H1 (cell line): ENCODE measurements at regions not wholly inside any gene's neighbourhood (a gene's known extent, or its start where the extent isn't known, plus 50 kb on each side); places are given as distances from the start of the nearest gene placed in this dataset.

Source experiments
- CTCF ChIA-PET: fragments of 300-600 bp; sonication (Branson Sonifier 250); formaldehyde crosslinking; loops from one replicate; lab custom pipeline; 2021; ENCODE audit not compliant: partially characterized antibody; lab: Charles Lee
- POLR2A ChIA-PET: fragments of 300-600 bp; sonication (Branson Sonifier 250); formaldehyde crosslinking; loops from one replicate; lab custom pipeline; 2021; ENCODE audit warnings: inconsistent platforms; ENCODE audit not compliant: partially characterized antibody; lab: Charles Lee
- DNase-seq, 2 experiments: peaks; one replicate each; pipeline versions ENCODE4 v3.0.0 to v3.0.0-alpha.2; 2010 to 2022; ENCODE audit warnings: low spot score in 2 of 2, low read depth in 1 of 2, mixed read lengths in 1 of 2
- FAIRE-seq: peaks from 2 replicates; lab custom pipeline; 2011; peaks lifted over from hg19 to GRCh38; lab: Jason Lieb, UNC
- H2AFZ ChIP-seq: 2 replicates; pipeline ENCODE4 v1.8.1; 2012; ENCODE audit warnings: low read length, inconsistent platforms
- H2AK5ac ChIP-seq: 2 replicates; pipeline ENCODE4 v1.6.1; 2013; ENCODE audit warnings: low read depth, low read length
- H2BK120ac ChIP-seq: replicated peaks from 2 replicates; pipeline ENCODE3; 2013; ENCODE audit warnings: low read depth, low read length, inconsistent platforms
- H2BK12ac ChIP-seq: 2 replicates; pipeline ENCODE4 v1.6.1; 2013; ENCODE audit warnings: low read depth, low read length
- H2BK15ac ChIP-seq: 2 replicates; pipeline ENCODE4 v1.6.1; 2013; ENCODE audit warnings: low read length
- H2BK20ac ChIP-seq: 2 replicates; pipeline ENCODE4 v1.6.1; 2013; ENCODE audit warnings: low read length
- H2BK5ac ChIP-seq: 2 replicates; pipeline ENCODE4 v1.6.1; 2013; ENCODE audit warnings: low read depth, low read length
- H3K14ac ChIP-seq: 2 replicates; pipeline ENCODE4 v1.6.1; 2013; ENCODE audit warnings: inconsistent platforms; ENCODE audit not compliant: insufficient read length
- H3K18ac ChIP-seq: 2 replicates; pipeline ENCODE4 v1.6.1; 2013; ENCODE audit warnings: low read length; ENCODE audit errors: extremely low read depth
- H3K23ac ChIP-seq: 2 replicates; pipeline ENCODE4 v1.6.1; 2013; ENCODE audit warnings: inconsistent platforms; ENCODE audit not compliant: insufficient read length
- H3K23me2 ChIP-seq: 2 replicates; pipeline ENCODE4 v1.6.1; 2013; ENCODE audit warnings: low read depth, low read length
- H3K27ac ChIP-seq: 2 replicates; pipeline ENCODE4 v1.6.1; 2011; ENCODE audit warnings: low read depth, low read length, inconsistent platforms
- H3K27me3 ChIP-seq, 4 experiments: replicated peaks in 1 of 4; 1 replicate in 1 of 4; 2 replicates in 3 of 4; pipeline versions ENCODE4 v1.6.1 to v1.8.1; 2011 to 2013; ENCODE audit warnings: low read length in 3 of 4, mild to moderate bottlenecking in 3 of 4, inconsistent platforms in 2 of 4, mixed read lengths in 2 of 4, moderate library complexity in 1 of 4; ENCODE audit not compliant: control insufficient read depth in 3 of 4, insufficient read depth in 3 of 4; ENCODE audit errors: extremely low read depth in 1 of 4
- H3K36me3 ChIP-seq, 4 experiments: 2 replicates each; pipeline versions ENCODE4 v1.6.1 to v1.8.1; 2011 to 2013; ENCODE audit warnings: mild to moderate bottlenecking in 4 of 4, low read length in 3 of 4, moderate library complexity in 2 of 4, control low read depth in 1 of 4, inconsistent platforms in 1 of 4; ENCODE audit not compliant: insufficient read depth in 4 of 4, control insufficient read depth in 2 of 4
- H3K4ac ChIP-seq: replicated peaks from 2 replicates; pipeline ENCODE3; 2013; ENCODE audit warnings: low read length, low read depth, mixed read lengths, inconsistent platforms; ENCODE audit not compliant: insufficient read length
- H3K4me1 ChIP-seq, 4 experiments: replicated peaks in 1 of 4; 1 replicate in 1 of 4; 2 replicates in 3 of 4; pipeline versions ENCODE4 v1.6.1 to v1.8.1; 2011 to 2013; ENCODE audit warnings: low read length in 3 of 4, inconsistent platforms in 2 of 4, mixed read lengths in 1 of 4; ENCODE audit not compliant: insufficient read depth in 4 of 4, control insufficient read depth in 3 of 4
- H3K4me2 ChIP-seq, 2 experiments: 2 replicates each; pipeline versions ENCODE4 v1.6.1 to v1.8.1; 2011 to 2013; ENCODE audit warnings: low read depth in 2 of 2, low read length in 2 of 2, control low read depth in 1 of 2, inconsistent platforms in 1 of 2, mild to moderate bottlenecking in 1 of 2; ENCODE audit not compliant: insufficient read depth in 1 of 2
- H3K4me3 ChIP-seq, 4 experiments: fragments of 200-600, 300-600 bp in 1 of 4; sonication (generic), shearing (Covaris generic), sonication (Bioruptor Twin) in 1 of 4; 2 replicates each; pipeline versions ENCODE4 v1.5.1 to v1.8.1; 2011 to 2016; ENCODE audit warnings: low read length in 4 of 4, low read depth in 3 of 4, control low read depth in 2 of 4, inconsistent platforms in 2 of 4, mild to moderate bottlenecking in 2 of 4, mixed read lengths in 1 of 4, moderate library complexity in 1 of 4; ENCODE audit not compliant: insufficient read depth in 2 of 4; ENCODE audit errors: extremely low read depth in 1 of 4
- H3K56ac ChIP-seq: replicated peaks from 2 replicates; pipeline ENCODE3; 2013; ENCODE audit warnings: low read depth, mild to moderate bottlenecking, mixed read lengths, low read length, inconsistent platforms; ENCODE audit not compliant: insufficient read length
- H3K79me1 ChIP-seq: 2 replicates; pipeline ENCODE4 v1.6.1; 2013; ENCODE audit warnings: low read depth, low read length, control low read depth
- H3K79me2 ChIP-seq, 2 experiments: 2 replicates each; pipeline versions ENCODE4 v1.6.1 to v1.8.1; 2012 to 2013; ENCODE audit warnings: low read length in 2 of 2, mild to moderate bottlenecking in 2 of 2, inconsistent platforms in 1 of 2; ENCODE audit not compliant: insufficient read depth in 2 of 2, control insufficient read depth in 1 of 2
- H3K9ac ChIP-seq, 4 experiments: replicated peaks in 1 of 4; 1 replicate in 1 of 4; 2 replicates in 3 of 4; pipeline versions ENCODE4 v1.6.1 to v1.8.1; 2011 to 2013; ENCODE audit warnings: low read depth in 3 of 4, low read length in 3 of 4, control low read depth in 2 of 4, mild to moderate bottlenecking in 2 of 4, moderate library complexity in 2 of 4, inconsistent platforms in 1 of 4; ENCODE audit errors: extremely low read depth in 1 of 4
- H3K9me3 ChIP-seq, 2 experiments: 2 replicates each; pipeline versions ENCODE4 v1.6.1 to v1.8.1; 2012 to 2013; ENCODE audit warnings: mild to moderate bottlenecking in 2 of 2, moderate library complexity in 2 of 2, control low read depth in 1 of 2, inconsistent platforms in 1 of 2, low read depth in 1 of 2, low read length in 1 of 2, mixed read lengths in 1 of 2; ENCODE audit not compliant: insufficient read depth in 2 of 2
- H4K20me1 ChIP-seq, 2 experiments: replicated peaks in 1 of 2; 2 replicates each; pipeline versions ENCODE3 to v1.8.1; 2011 to 2013; ENCODE audit warnings: inconsistent platforms in 2 of 2, low read length in 2 of 2, mild to moderate bottlenecking in 1 of 2; ENCODE audit not compliant: insufficient read depth in 2 of 2, control insufficient read depth in 1 of 2
- H4K5ac ChIP-seq: 2 replicates; pipeline ENCODE4 v1.6.1; 2013; ENCODE audit warnings: low read length, low read depth, mixed read lengths, inconsistent platforms; ENCODE audit not compliant: insufficient read length
- H4K8ac ChIP-seq: 2 replicates; pipeline ENCODE4 v1.8.0; 2013; ENCODE audit warnings: mild to moderate bottlenecking, moderate library complexity, low read length, inconsistent platforms; ENCODE audit not compliant: insufficient read depth; ENCODE audit errors: extremely low read depth
- H4K91ac ChIP-seq: replicated peaks from 2 replicates; pipeline ENCODE3; 2013; ENCODE audit warnings: low read length, mixed read lengths, inconsistent platforms; ENCODE audit not compliant: insufficient read length
- ASH2L ChIP-seq: fragments of 200-600, 300-600 bp; sonication (generic); IDR thresholded peaks from one replicate; pipeline ENCODE4 v1.7.1; 2017; ENCODE audit warnings: low read length
- WGBS, 2 experiments: shearing (Covaris generic) in 1 of 2; methylation state at CpG; one replicate each; pipeline versions ENCODE4 v1.1.6 to v1.1.7; 2013 to 2015; ENCODE audit warnings: low lambda C conversion rate in 2 of 2, mixed read lengths in 2 of 2, inconsistent platforms in 1 of 2, low coverage in 1 of 2, missing lambda C conversion rate in 1 of 2; ENCODE audit not compliant: insufficient replicate concordance in 2 of 2, insufficient coverage in 1 of 2, insufficient read length in 1 of 2; ENCODE audit errors: extremely low coverage in 1 of 2, missing lambda C conversion rate in 1 of 2; 5-methylcytosine and 5-hydroxymethylcytosine counted together

- no peak overlapping the region for H2BK20ac ChIP-seq
- no peak overlapping the region for H2BK120ac ChIP-seq
- CTCF ChIA-PET = no interaction called here
- H3K9me3 ChIP-seq = no peaks in the 10 kb centered on the region
- no peak overlapping the region for H3K23ac ChIP-seq
- no peak overlapping the region for H4K8ac ChIP-seq
- FAIRE-seq (no peak), DNase-seq (no peak)
- no peak overlapping the region for H4K5ac ChIP-seq
- POLR2A ChIA-PET = no interaction called here
- H3K4me3 ChIP-seq = no peak overlapping the region
- no peak overlapping the region for H2AK5ac ChIP-seq
- no peaks in the 10 kb centered on the region for H3K27me3 ChIP-seq
- H3K9ac ChIP-seq = no peak overlapping the region
- no peaks in the 10 kb centered on the region for H3K23me2 ChIP-seq
- H3K4ac ChIP-seq = no peak overlapping the region
- no peak overlapping the region for H4K91ac ChIP-seq
- H2BK5ac ChIP-seq = no peak overlapping the region
- H3K14ac ChIP-seq = no peak overlapping the region
- H3K79me2 ChIP-seq = no peaks in the 10 kb centered on the region
- no peak for TF ChIP-seq ASH2L
- H2AFZ ChIP-seq = no peak overlapping the region
- no peak overlapping the region for H2BK12ac ChIP-seq
- no peak overlapping the region for H3K4me2 ChIP-seq
- no peak overlapping the region for H2BK15ac ChIP-seq
- no peak overlapping the region for H3K18ac ChIP-seq
- no peaks in the 10 kb centered on the region for H3K79me1 ChIP-seq
- no peak overlapping the region for H3K56ac ChIP-seq
- no peaks in the 10 kb centered on the region for H4K20me1 ChIP-seq
- H3K27ac ChIP-seq = no peak overlapping the region
- 82% methylated on average over 1 of the region's 1 CpG; no CpG with 5 or more reads in 1 of the 2 experiments for WGBS, 2 experiments
- no peaks in the 10 kb centered on the region for H3K4me1 ChIP-seq
- H3K36me3 ChIP-seq = no peaks in the 10 kb centered on the region
These were observed 187.4 kb upstream of the KITLG start for GRCh38 chr12:88767699-88768098.
